CD4-positive, alpha-beta T cell treated with Interleukin-2 at 100 ng/mL for 4 hours (primary cell): ENCODE measurements at regions not wholly inside any gene's neighbourhood (a gene's known extent, or its start where the extent isn't known, plus 50 kb on each side); places are given as distances from the start of the nearest gene placed in this dataset.
A peak's percentile ranks its signal among the peaks of the same experiment; 100 is the strongest.

Source experiments
- DNase-seq: peaks from one replicate; pipeline ENCODE4 v3.0.0-alpha.2; 2020; ENCODE audit warnings: low spot score

GRCh38 chr1:234975122-234975940, 153.3 kb downstream of the TOMM20 start:
- DNase-seq = no peak

GRCh38 chr1:234973426-234974250, 155.0 kb downstream of the TOMM20 start:
- DNase-seq = no peak

- DNase-seq = peak; percentile 55
Observed at GRCh38 chr1:234972411-234973191, 156.0 kb downstream of the TOMM20 start.

GRCh38 chr1:234971586-234972297, 156.9 kb downstream of the TOMM20 start:
- no peak for DNase-seq

- no peak for DNase-seq
Observed at GRCh38 chr1:234970731-234971476, 157.7 kb downstream of the TOMM20 start.

- no peak for DNase-seq
Observed at GRCh38 chr1:234970401-234970730, 158.3 kb downstream of the TOMM20 start.

GRCh38 chr1:234969581-234970400, 158.8 kb downstream of the TOMM20 start:
- DNase-seq = no peak

- DNase-seq = no peak
Observed at GRCh38 chr1:234969011-234969441, 159.6 kb downstream of the TOMM20 start.

GRCh38 chr1:234968451-234968850, 160.2 kb downstream of the TOMM20 start:
- no peak for DNase-seq

- DNase-seq = no peak
Observed at GRCh38 chr1:234967121-234967520, 161.5 kb downstream of the TOMM20 start.

GRCh38 chr1:234965111-234965510, 163.5 kb downstream of the TOMM20 start:
- DNase-seq = no peak

GRCh38 chr1:234963904-234964702, 164.5 kb downstream of the TOMM20 start:
- DNase-seq = no peak

GRCh38 chr1:234963180-234963903, 165.3 kb downstream of the TOMM20 start:
- peak; percentile 91 for DNase-seq

GRCh38 chr1:234962340-234962989, 166.2 kb downstream of the TOMM20 start:
- DNase-seq = no peak

- DNase-seq = no peak
Observed at GRCh38 chr1:234961456-234962339, 166.9 kb downstream of the TOMM20 start.

- DNase-seq = no peak
Observed at GRCh38 chr1:234960722-234961455, 167.7 kb downstream of the TOMM20 start.
